Endodermal cell (in vitro differentiated cells): ENCODE measurements at regions not wholly inside any gene's neighbourhood (a gene's known extent, or its start where the extent isn't known, plus 50 kb on each side); places are given as distances from the start of the nearest gene placed in this dataset.

Experiments used
- DNase-seq: peaks from one replicate; pipeline ENCODE4 v3.0.0-alpha.2; 2017
- H3K27ac ChIP-seq: 2 replicates; pipeline ENCODE4 v1.5.1; 2013; ENCODE audit warnings: mild to moderate bottlenecking, low read depth, low read length, moderate library complexity
- H3K27me3 ChIP-seq: 2 replicates; pipeline ENCODE4 v1.6.1; 2013; ENCODE audit warnings: mild to moderate bottlenecking, low read length, moderate library complexity; ENCODE audit not compliant: insufficient read depth, control insufficient read depth, poor library complexity, severe bottlenecking
- H3K36me3 ChIP-seq: 2 replicates; pipeline ENCODE4 v1.7.0; 2013; ENCODE audit warnings: mild to moderate bottlenecking, low read length, moderate library complexity; ENCODE audit not compliant: control insufficient read depth, insufficient read depth
- H3K4me1 ChIP-seq: one replicate; pipeline ENCODE4 v1.7.0; 2013; ENCODE audit warnings: low read length; ENCODE audit not compliant: control insufficient read depth, insufficient read depth
- H3K4me3 ChIP-seq: 2 replicates; pipeline ENCODE4 v1.5.1; 2013; ENCODE audit warnings: mild to moderate bottlenecking, low read length, moderate library complexity
- H3K9ac ChIP-seq: 2 replicates; pipeline ENCODE4 v1.6.1; 2013; ENCODE audit warnings: mild to moderate bottlenecking, low read length, moderate library complexity; ENCODE audit not compliant: poor library complexity, severe bottlenecking; ENCODE audit errors: extremely low read depth
- H3K9me3 ChIP-seq: 2 replicates; pipeline ENCODE4 v1.6.1; 2013; ENCODE audit warnings: mild to moderate bottlenecking, low read length, moderate library complexity; ENCODE audit not compliant: control insufficient read depth
- H3K27ac Mint-ChIP-seq: 2 replicates; pipeline ENCODE4 v1.8.0; 2020; ENCODE audit warnings: mixed read lengths
- H3K27me3 Mint-ChIP-seq: 2 replicates; pipeline ENCODE4 v1.8.0; 2021; ENCODE audit warnings: mild to moderate bottlenecking, mixed read lengths; ENCODE audit not compliant: insufficient read depth
- H3K36me3 Mint-ChIP-seq: 2 replicates; pipeline ENCODE4 v1.8.0; 2020; ENCODE audit warnings: low read depth, mixed read lengths
- H3K4me1 Mint-ChIP-seq: 2 replicates; pipeline ENCODE4 v1.8.0; 2020; ENCODE audit warnings: mixed read lengths
- H3K4me3 Mint-ChIP-seq: 2 replicates; pipeline ENCODE4 v1.8.0; 2020; ENCODE audit warnings: mild to moderate bottlenecking, moderate library complexity, mixed read lengths
- H3K9me3 Mint-ChIP-seq: 2 replicates; pipeline ENCODE4 v1.8.0; 2020; ENCODE audit warnings: mild to moderate bottlenecking, mixed read lengths
- CTCF ChIP-seq: fragments of 200-600 bp; sonication (generic); conservative IDR thresholded peaks from 2 replicates; pipeline ENCODE4 v1.5.0; 2021; ENCODE audit warnings: antibody characterized with exemption, mild to moderate bottlenecking
- WGBS, 2 experiments: methylation state at CpG; one replicate each; pipeline versions ENCODE4 v1.1.5 to v1.1.7; 2013; ENCODE audit warnings: missing lambda C conversion rate in 2 of 2, mixed read lengths in 1 of 2; ENCODE audit not compliant: insufficient coverage in 1 of 2, insufficient read length in 1 of 2; 5-methylcytosine and 5-hydroxymethylcytosine counted together

- Mint-ChIP-seq H3K9me3 (no peaks in the 10 kb centered on the region), H3K36me3 (no peaks in the 10 kb centered on the region), H3K4me1 (peaks cover 8% of the 10 kb centered on the region), H3K27me3 (no peaks in the 10 kb centered on the region), H3K27ac (no peak overlapping the region), H3K4me3 (no peak overlapping the region)
- Histone ChIP-seq H3K36me3 (no peaks in the 10 kb centered on the region), H3K27ac (no peak overlapping the region), H3K4me3 (no peak overlapping the region), H3K27me3 (no peaks in the 10 kb centered on the region), H3K9me3 (no peaks in the 10 kb centered on the region), H3K4me1 (peaks cover 2% of the 10 kb centered on the region), H3K9ac (no peak overlapping the region)
- 76 to 86% methylated on average over 4 to 5 of the region's 5 CpGs for WGBS, 2 experiments
- no peak for TF ChIP-seq CTCF
- no peak for DNase-seq
Observed at GRCh38 chr1:168443899-168444298, 99.9 kb downstream of the XCL2 start.

GRCh38 chr1:168443356-168443755 lies 100.4 kb downstream of the XCL2 start:
- Histone ChIP-seq H3K36me3 (no peaks in the 10 kb centered on the region), H3K4me1 (peaks cover 2% of the 10 kb centered on the region), H3K27me3 (no peaks in the 10 kb centered on the region), H3K9ac (no peak overlapping the region), H3K27ac (no peak overlapping the region), H3K9me3 (no peaks in the 10 kb centered on the region), H3K4me3 (no peak overlapping the region)
- no peaks in the 10 kb centered on the region for H3K36me3 Mint-ChIP-seq
- peaks cover 8% of the 10 kb centered on the region for H3K4me1 Mint-ChIP-seq
- H3K9me3 Mint-ChIP-seq = no peaks in the 10 kb centered on the region
- no peak for TF ChIP-seq CTCF
- no peak for DNase-seq
- no peaks in the 10 kb centered on the region for H3K27me3 Mint-ChIP-seq
- WGBS, 2 experiments = 93% methylated on average over 3 of the region's 3 CpGs
- no peak overlapping the region for H3K27ac Mint-ChIP-seq
- no peak overlapping the region for H3K4me3 Mint-ChIP-seq

- no peak for TF ChIP-seq CTCF
- no peak overlapping the region for H3K9ac ChIP-seq
Observed at GRCh38 chr1:168442931-168443330, 100.9 kb downstream of the XCL2 start.

More at GRCh38 chr1:168442931-168443330, 100.9 kb downstream of the XCL2 start:
- Mint-ChIP-seq H3K36me3 (no peaks in the 10 kb centered on the region), H3K4me3 (no peak overlapping the region), H3K27me3 (no peaks in the 10 kb centered on the region), H3K27ac (no peak overlapping the region), H3K9me3 (no peaks in the 10 kb centered on the region), H3K4me1 (peaks cover 8% of the 10 kb centered on the region)
- no peak overlapping the region for H3K27ac ChIP-seq
- H3K36me3 ChIP-seq = no peaks in the 10 kb centered on the region
- H3K9me3 ChIP-seq = no peaks in the 10 kb centered on the region
- no peaks in the 10 kb centered on the region for H3K27me3 ChIP-seq
- no peak for DNase-seq
- H3K4me1 ChIP-seq = peaks cover 2% of the 10 kb centered on the region
- H3K4me3 ChIP-seq = no peak overlapping the region
- 89 to 93% methylated on average over 2 of the region's 2 CpGs for WGBS, 2 experiments
